Stimulated activated CD8-positive, alpha-beta memory T cell treated with anti-CD3 and anti-CD28 coated beads, Interleukin-2, amount 100 ng/mL, for 48 hours (primary cell): ENCODE measurements at regions not wholly inside any gene's neighbourhood (a gene's known extent, or its start where the extent isn't known, plus 50 kb on each side); places are given as distances from the start of the nearest gene placed in this dataset.
"Not testable (repeated sequence)": the region's sequence is repeated elsewhere in the genome, so short reads cannot be mapped to it uniquely, and the experiment has no call there.

ENCODE experiments used
- DNase-seq, 2 donors: peaks; one replicate each; pipeline ENCODE4 v3.0.0-alpha.2; 2020; ENCODE audit warnings: low read depth in 2 of 2

- no peak for DNase-seq
These were observed 154.0 kb downstream of the MATN1 start for GRCh38 chr1:30569384-30569783.

GRCh38 chr1:30562559-30562958 is 160.8 kb downstream of the MATN1 start:
- no peak for DNase-seq

GRCh38 chr1:30551603-30552002 is 171.8 kb downstream of the MATN1 start:
- DNase-seq: no peak

- no peak for DNase-seq
These were observed 172.8 kb downstream of the MATN1 start for GRCh38 chr1:30550365-30551220.

GRCh38 chr1:30549872-30550271 is 173.5 kb downstream of the MATN1 start:
- not testable (repeated sequence) for DNase-seq

- DNase-seq: no peak
These were observed 175.1 kb downstream of the MATN1 start for GRCh38 chr1:30548294-30548693.

- not testable (repeated sequence) for DNase-seq
These were observed 176.1 kb downstream of the MATN1 start for GRCh38 chr1:30547326-30547725.

GRCh38 chr1:30545365-30545764 is 178.0 kb downstream of the MATN1 start:
- DNase-seq: no peak

- no peak for DNase-seq
These were observed 181.5 kb downstream of the MATN1 start for GRCh38 chr1:30541721-30542485.

- DNase-seq: no peak
These were observed 182.7 kb downstream of the MATN1 start for GRCh38 chr1:30540611-30541192.

- DNase-seq: no peak
These were observed 183.5 kb downstream of the MATN1 start for GRCh38 chr1:30539884-30540283.

GRCh38 chr1:30538993-30539867 is 184.2 kb downstream of the MATN1 start:
- DNase-seq: no peak

GRCh38 chr1:30538226-30538992 is 185.0 kb downstream of the MATN1 start:
- DNase-seq: no peak

GRCh38 chr1:30537279-30537678 is 186.1 kb downstream of the MATN1 start:
- no peak for DNase-seq

- DNase-seq: no peak
These were observed 186.9 kb downstream of the MATN1 start for GRCh38 chr1:30536530-30536929.

GRCh38 chr1:30535595-30536325 is 187.6 kb downstream of the MATN1 start:
- DNase-seq: no peak

GRCh38 chr1:30534551-30534940 is 188.8 kb downstream of the MATN1 start:
- no peak for DNase-seq

GRCh38 chr1:30533796-30534550 is 189.4 kb downstream of the MATN1 start:
- no peak for DNase-seq

GRCh38 chr1:30533141-30533540 is 190.2 kb downstream of the MATN1 start:
- no peak for DNase-seq
